Activated T-cell treated with anti-CD3 and anti-CD28 coated beads, Interleukin-2, amount 50 U/mL, for 4 hours (primary cell): ENCODE measurements at regions not wholly inside any gene's neighbourhood (a gene's known extent, or its start where the extent isn't known, plus 50 kb on each side); places are given as distances from the start of the nearest gene placed in this dataset.

Experiments
- ATAC-seq, 2 donors: fragments of 200-7000 bp; cut with Tn5 transposase; one replicate each; pipeline ENCODE4 v1.10.0; 2021
- DNase-seq: peaks from one replicate; pipeline ENCODE4 v3.0.0-alpha.2; 2020
- H3K27me3 Mint-ChIP-seq: one replicate; pipeline ENCODE4 v1.8.0; 2021; ENCODE audit warnings: low read depth, mixed read lengths
- H3K36me3 Mint-ChIP-seq: one replicate; pipeline ENCODE4 v1.8.0; 2022; ENCODE audit warnings: mixed read lengths; ENCODE audit not compliant: insufficient read depth
- H3K4me1 Mint-ChIP-seq: one replicate; pipeline ENCODE4 v1.8.0; 2021; ENCODE audit warnings: low read depth, mixed read lengths
- H3K4me3 Mint-ChIP-seq: one replicate; pipeline ENCODE4 v1.8.0; 2021; ENCODE audit warnings: mild to moderate bottlenecking, moderate library complexity, mixed read lengths
- H3K9me3 Mint-ChIP-seq: one replicate; pipeline ENCODE4 v1.8.0; 2021; ENCODE audit warnings: mixed read lengths

DNA sequence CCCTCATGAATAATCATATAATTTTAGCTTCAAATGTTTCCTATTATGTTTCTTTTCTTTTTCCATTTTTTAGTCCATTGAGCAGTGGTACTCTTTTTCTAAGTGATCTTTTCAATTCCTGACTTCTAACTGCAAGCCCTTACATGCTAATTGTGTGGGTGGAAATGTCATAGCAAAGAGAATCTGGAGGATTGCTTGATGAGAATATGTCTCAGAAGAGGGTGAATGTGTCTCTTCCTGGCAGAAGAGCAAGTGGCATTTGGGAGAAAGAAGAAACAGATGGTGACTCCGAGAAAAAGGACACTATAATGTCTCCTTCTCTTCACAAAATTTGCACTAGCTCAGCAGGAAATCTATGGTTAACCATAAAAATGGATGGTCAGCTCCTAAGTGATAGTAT lies 2320.0 kb downstream of the PCDH9 start:
- Mint-ChIP-seq H3K9me3 (peaks cover 17% of the 10 kb centered on the region), H3K4me1 (no peaks in the 10 kb centered on the region), H3K36me3 (no peaks in the 10 kb centered on the region), H3K4me3 (no peak overlapping the region), H3K27me3 (no peaks in the 10 kb centered on the region)
- no peak for ATAC-seq
- no peak for DNase-seq

DNA sequence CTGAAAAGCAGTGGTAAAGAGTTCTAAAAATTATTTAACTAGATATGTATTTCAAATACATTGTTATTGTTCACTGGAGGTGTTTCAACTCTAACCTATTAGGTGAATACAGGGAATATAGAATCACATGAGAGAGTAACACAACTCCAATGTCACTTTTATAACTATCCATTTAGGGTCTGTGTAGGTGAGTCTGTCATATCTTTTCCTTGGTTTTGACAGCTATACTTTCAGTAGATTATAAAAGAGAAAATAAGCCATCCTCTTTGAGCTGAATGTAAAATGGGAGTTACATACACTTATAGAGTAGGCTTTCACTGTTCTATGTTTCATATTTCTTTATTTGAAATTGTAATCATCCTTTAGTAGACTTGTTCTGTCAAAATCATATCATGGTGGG lies 2321.0 kb downstream of the PCDH9 start:
- H3K36me3 Mint-ChIP-seq: no peaks in the 10 kb centered on the region
- no peak for ATAC-seq
- peaks cover 19% of the 10 kb centered on the region for H3K9me3 Mint-ChIP-seq
- DNase-seq: no peak
- no peaks in the 10 kb centered on the region for H3K27me3 Mint-ChIP-seq
- no peaks in the 10 kb centered on the region for H3K4me1 Mint-ChIP-seq
- no peak overlapping the region for H3K4me3 Mint-ChIP-seq

- Mint-ChIP-seq H3K9me3 (peaks cover 23% of the 10 kb centered on the region), H3K4me3 (no peak overlapping the region), H3K4me1 (no peaks in the 10 kb centered on the region), H3K36me3 (no peaks in the 10 kb centered on the region), H3K27me3 (no peaks in the 10 kb centered on the region)
- DNase-seq (no peak), ATAC-seq (no peak)
Observed at GRCh38 chr13:64900039-64900438, 2330.1 kb downstream of the PCDH9 start.

DNA sequence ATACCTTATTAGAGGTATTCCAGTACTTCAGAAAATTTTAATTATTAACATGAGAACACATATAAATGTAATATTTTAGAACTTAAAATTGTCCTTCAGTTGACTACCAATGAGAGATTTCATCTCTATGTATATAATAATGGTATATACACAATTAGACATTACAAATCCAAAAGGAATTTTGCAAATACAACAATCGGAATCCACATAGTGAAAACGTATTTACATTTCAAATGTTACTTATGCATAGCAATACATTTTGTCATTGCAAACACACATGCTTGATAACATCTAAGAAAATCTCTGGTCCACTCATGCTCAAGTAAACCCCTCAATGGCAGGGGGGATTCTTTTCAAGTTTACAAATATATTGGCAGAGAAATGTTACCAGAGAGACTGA lies 2345.2 kb downstream of the PCDH9 start:
- no peaks in the 10 kb centered on the region for H3K36me3 Mint-ChIP-seq
- H3K4me3 Mint-ChIP-seq: no peak overlapping the region
- no peaks in the 10 kb centered on the region for H3K4me1 Mint-ChIP-seq
- H3K9me3 Mint-ChIP-seq: peaks cover 10% of the 10 kb centered on the region
- DNase-seq: no peak
- no peaks in the 10 kb centered on the region for H3K27me3 Mint-ChIP-seq
- ATAC-seq: no peak

DNA sequence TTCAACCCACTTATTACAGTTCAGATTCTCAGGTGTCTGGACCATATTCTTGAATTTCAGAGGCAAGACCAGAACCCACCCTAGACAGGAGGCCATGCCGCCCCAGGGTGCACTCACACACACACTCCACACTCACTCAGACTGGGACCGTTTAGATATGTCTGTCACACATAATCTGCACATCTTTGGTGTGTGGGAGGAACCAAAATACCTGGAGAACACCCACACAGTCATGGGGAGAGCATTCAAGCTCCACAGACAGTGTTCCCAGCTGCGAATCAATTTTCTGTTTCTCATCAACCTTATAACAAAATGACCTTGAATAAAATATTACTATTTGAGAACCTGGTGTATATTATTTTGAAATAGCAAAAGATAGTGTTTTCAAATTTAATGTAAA lies 2353.0 kb downstream of the PCDH9 start:
- no peaks in the 10 kb centered on the region for H3K4me1 Mint-ChIP-seq
- H3K36me3 Mint-ChIP-seq: no peaks in the 10 kb centered on the region
- H3K4me3 Mint-ChIP-seq: no peak overlapping the region
- no peak for DNase-seq
- ATAC-seq: no peak
- H3K9me3 Mint-ChIP-seq: peaks cover 12% of the 10 kb centered on the region
- H3K27me3 Mint-ChIP-seq: no peaks in the 10 kb centered on the region

DNA sequence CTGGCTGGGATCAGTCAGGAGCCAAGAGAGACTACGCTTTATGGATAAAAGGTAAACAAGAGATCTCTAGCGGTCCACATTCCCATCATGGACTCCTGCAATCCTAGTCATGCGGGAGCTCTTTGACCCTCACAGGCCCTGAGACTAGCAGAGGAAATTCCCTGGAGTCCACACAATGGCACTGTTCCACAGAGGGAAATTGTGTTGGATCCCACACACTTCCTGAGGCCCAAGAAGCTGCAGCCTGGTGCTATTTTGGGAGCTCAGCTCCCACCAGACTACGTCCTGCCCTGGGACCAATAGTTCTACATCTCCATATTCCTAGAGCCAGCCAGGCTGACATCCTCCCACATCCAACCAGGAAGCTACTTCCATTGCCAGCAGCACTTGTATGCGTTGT lies 2358.4 kb downstream of the PCDH9 start:
- no peaks in the 10 kb centered on the region for H3K4me1 Mint-ChIP-seq
- ATAC-seq (no peak), DNase-seq (no peak)
- peaks cover 4% of the 10 kb centered on the region for H3K9me3 Mint-ChIP-seq
- H3K27me3 Mint-ChIP-seq: no peaks in the 10 kb centered on the region
- no peaks in the 10 kb centered on the region for H3K36me3 Mint-ChIP-seq
- H3K4me3 Mint-ChIP-seq: no peak overlapping the region

GRCh38 chr13:64869539-64869938 lies 2360.6 kb downstream of the PCDH9 start:
- H3K4me3 Mint-ChIP-seq: no peak overlapping the region
- no peaks in the 10 kb centered on the region for H3K4me1 Mint-ChIP-seq
- H3K36me3 Mint-ChIP-seq: no peaks in the 10 kb centered on the region
- H3K9me3 Mint-ChIP-seq: peaks cover 4% of the 10 kb centered on the region
- H3K27me3 Mint-ChIP-seq: no peaks in the 10 kb centered on the region
- DNase-seq: no peak
- ATAC-seq: no peak

DNA sequence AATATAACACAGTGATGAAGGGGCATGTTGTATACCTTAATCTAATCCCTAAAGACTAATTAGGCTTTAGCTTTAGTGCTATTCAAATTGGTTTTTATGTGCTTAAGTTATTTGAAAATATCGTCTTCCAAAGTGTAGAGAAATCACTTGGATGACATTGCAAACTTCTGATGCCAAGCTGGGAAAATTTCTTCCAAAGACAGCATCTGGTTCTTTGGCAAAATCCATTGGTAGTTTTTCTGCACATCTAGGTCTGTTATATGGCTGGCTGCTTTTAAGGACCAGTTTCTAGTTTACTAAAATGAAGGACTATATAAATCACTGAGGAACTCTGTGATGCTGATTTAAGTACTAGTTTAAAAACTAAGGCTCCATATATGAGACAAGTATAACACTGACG lies 2362.3 kb downstream of the PCDH9 start:
- H3K4me1 Mint-ChIP-seq: no peaks in the 10 kb centered on the region
- no peaks in the 10 kb centered on the region for H3K36me3 Mint-ChIP-seq
- no peak overlapping the region for H3K4me3 Mint-ChIP-seq
- H3K9me3 Mint-ChIP-seq: peaks cover 3% of the 10 kb centered on the region
- ATAC-seq (no peak), DNase-seq (no peak)
- no peaks in the 10 kb centered on the region for H3K27me3 Mint-ChIP-seq

- no peaks in the 10 kb centered on the region for H3K4me1 Mint-ChIP-seq
- H3K27me3 Mint-ChIP-seq: no peaks in the 10 kb centered on the region
- H3K36me3 Mint-ChIP-seq: no peaks in the 10 kb centered on the region
- H3K9me3 Mint-ChIP-seq: peaks cover 3% of the 10 kb centered on the region
- DNase-seq (no peak), ATAC-seq (no peak)
- H3K4me3 Mint-ChIP-seq: no peak overlapping the region
Observed at GRCh38 chr13:64866331-64866730, 2363.8 kb downstream of the PCDH9 start.

DNA sequence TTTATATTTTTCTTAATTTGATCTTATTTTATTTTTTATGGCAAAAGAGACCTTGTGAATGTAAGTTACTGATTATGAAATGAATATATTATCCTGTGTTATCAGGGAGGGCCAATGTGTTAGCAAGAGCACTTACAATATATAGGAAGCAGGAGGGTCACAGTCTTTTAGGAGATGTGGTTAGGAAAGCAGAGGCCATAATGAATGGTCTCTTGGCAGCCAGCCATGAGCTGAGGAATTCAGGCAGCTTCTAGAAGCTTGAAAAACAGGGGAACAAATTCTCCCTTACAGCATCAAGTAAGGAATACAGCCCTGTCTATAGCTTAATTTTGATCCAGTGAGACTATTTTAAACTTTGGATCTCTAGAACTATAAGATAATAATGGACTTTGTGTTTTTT lies 2374.6 kb downstream of the PCDH9 start:
- Mint-ChIP-seq H3K9me3 (peaks cover 16% of the 10 kb centered on the region), H3K4me1 (no peaks in the 10 kb centered on the region), H3K36me3 (no peaks in the 10 kb centered on the region), H3K27me3 (no peaks in the 10 kb centered on the region), H3K4me3 (no peak overlapping the region)
- DNase-seq: no peak
- no peak for ATAC-seq

- Mint-ChIP-seq H3K9me3 (peaks cover 7% of the 10 kb centered on the region), H3K36me3 (no peaks in the 10 kb centered on the region), H3K27me3 (no peaks in the 10 kb centered on the region), H3K4me3 (no peak overlapping the region), H3K4me1 (no peaks in the 10 kb centered on the region)
- DNase-seq: no peak
- ATAC-seq: no peak
Observed at GRCh38 chr13:64850017-64850416, 2380.1 kb downstream of the PCDH9 start.

DNA sequence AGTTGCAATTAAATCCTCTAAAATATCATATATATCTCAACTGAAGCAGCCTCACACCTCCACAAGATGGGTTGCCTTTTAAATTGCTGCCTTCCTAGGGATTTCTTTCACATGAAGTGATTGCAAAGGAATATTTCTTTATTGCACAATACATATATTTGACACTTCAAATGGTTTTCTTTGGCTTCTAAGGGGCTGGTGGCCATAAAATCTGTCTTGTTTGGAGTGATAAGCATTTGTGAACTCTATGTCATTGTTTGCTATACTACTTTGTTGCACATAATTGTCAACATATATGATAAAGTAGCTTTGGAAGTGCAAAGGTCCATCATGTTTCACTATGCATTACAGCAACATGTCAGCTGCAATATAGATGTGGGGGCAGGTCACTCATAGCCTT lies 2380.9 kb downstream of the PCDH9 start:
- Mint-ChIP-seq H3K27me3 (no peaks in the 10 kb centered on the region), H3K4me1 (no peaks in the 10 kb centered on the region), H3K9me3 (peaks cover 14% of the 10 kb centered on the region), H3K36me3 (no peaks in the 10 kb centered on the region), H3K4me3 (no peak overlapping the region)
- no peak for DNase-seq
- ATAC-seq: no peak

DNA sequence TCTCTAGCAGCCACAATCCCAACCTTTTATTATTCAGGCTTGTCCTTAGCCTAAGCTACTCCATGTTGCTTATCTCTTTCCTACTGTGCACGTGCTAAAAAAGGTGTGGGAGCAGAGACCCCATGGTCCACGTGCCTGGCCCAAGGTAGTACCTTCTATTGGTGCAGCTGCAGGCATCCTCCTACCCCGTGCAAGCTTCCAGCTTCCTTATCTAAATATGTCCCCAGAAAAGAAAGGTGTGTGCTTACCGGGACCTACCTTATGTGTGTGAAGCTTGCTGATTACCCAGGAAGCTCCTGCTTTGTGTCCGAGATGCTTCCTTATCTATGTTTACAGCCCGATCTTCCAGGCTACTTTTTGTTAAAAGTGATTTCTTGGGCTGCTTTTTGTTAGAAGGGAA lies 2382.4 kb downstream of the PCDH9 start:
- Mint-ChIP-seq H3K4me1 (no peaks in the 10 kb centered on the region), H3K4me3 (no peak overlapping the region), H3K36me3 (no peaks in the 10 kb centered on the region), H3K9me3 (peaks cover 14% of the 10 kb centered on the region), H3K27me3 (no peaks in the 10 kb centered on the region)
- DNase-seq (no peak), ATAC-seq (no peak)

- peaks cover 21% of the 10 kb centered on the region for H3K9me3 Mint-ChIP-seq
Observed at GRCh38 chr13:64845110-64845509, 2385.0 kb downstream of the PCDH9 start.

GRCh38 chr13:64819081-64819480 lies 2411.1 kb downstream of the PCDH9 start:
- Mint-ChIP-seq H3K27me3 (no peaks in the 10 kb centered on the region), H3K4me1 (no peaks in the 10 kb centered on the region), H3K9me3 (peaks cover 23% of the 10 kb centered on the region), H3K4me3 (no peak overlapping the region), H3K36me3 (no peaks in the 10 kb centered on the region)
- DNase-seq: no peak
- ATAC-seq: no peak

More at GRCh38 chr13:64845110-64845509, 2385.0 kb downstream of the PCDH9 start:
- H3K36me3 Mint-ChIP-seq: no peaks in the 10 kb centered on the region
- DNase-seq (no peak), ATAC-seq (no peak)
- H3K27me3 Mint-ChIP-seq: no peaks in the 10 kb centered on the region
- no peaks in the 10 kb centered on the region for H3K4me1 Mint-ChIP-seq
- no peak overlapping the region for H3K4me3 Mint-ChIP-seq

DNA sequence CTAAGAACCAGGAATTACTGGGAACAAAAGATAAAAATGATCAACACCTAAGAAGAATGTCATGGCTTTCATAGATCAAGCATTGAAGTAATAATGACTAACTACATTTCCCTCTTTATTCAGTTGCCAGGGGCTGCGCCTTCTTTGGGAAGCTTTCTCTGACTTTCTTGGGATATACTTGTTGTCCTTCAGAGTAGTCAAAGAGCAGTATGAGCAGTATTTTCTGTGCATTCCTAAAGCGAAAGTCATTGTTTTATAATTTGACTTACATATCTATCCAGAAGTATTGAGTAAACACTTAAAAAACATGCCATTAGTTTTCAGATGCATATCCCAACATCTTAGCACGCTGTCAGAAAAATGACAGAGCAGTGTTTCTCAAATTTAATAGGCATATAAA lies 2412.4 kb downstream of the PCDH9 start:
- no peaks in the 10 kb centered on the region for H3K36me3 Mint-ChIP-seq
- ATAC-seq (no peak), DNase-seq (no peak)
- H3K4me3 Mint-ChIP-seq: no peak overlapping the region
- no peaks in the 10 kb centered on the region for H3K4me1 Mint-ChIP-seq
- H3K27me3 Mint-ChIP-seq: no peaks in the 10 kb centered on the region
- peaks cover 24% of the 10 kb centered on the region for H3K9me3 Mint-ChIP-seq
